ENCODE measurements at regions not wholly inside any gene's neighbourhood (a gene's known extent, or its start where the extent isn't known, plus 50 kb on each side); places are given as distances from the start of the nearest gene placed in this dataset.

- TF ChIP-seq MLXIP (CRISPR knock-in tag; IDR thresholded peaks at IDR 0.05; ENCODE audit: borderline replicate concordance) (no peak), ZNF543 (CRISPR knock-in tag; IDR thresholded peaks at IDR 0.05) (no peak), TARDBP (CRISPR knock-in tag; IDR thresholded peaks at IDR 0.05) (peak; percentile 53; the same call in 1 of the 2 replicates), FOXO1 (CRISPR knock-in tag; IDR thresholded peaks at IDR 0.05) (peak; percentile 67; the same call in 1 of the 2 replicates), MIER3 (CRISPR knock-in tag; IDR thresholded peaks at IDR 0.05; ENCODE audit: borderline replicate concordance) (no peak), ZNF768 (CRISPR knock-in tag; IDR thresholded peaks at IDR 0.05) (peak; percentile 19; the same call in 1 of the 2 replicates), MED8 (CRISPR knock-in tag; IDR thresholded peaks at IDR 0.05; ENCODE audit: insufficient replicate concordance) (no peak), ZNF354B (CRISPR knock-in tag; IDR thresholded peaks at IDR 0.05) (no peak), ZNF350 (CRISPR knock-in tag; IDR thresholded peaks at IDR 0.05; ENCODE audit: borderline replicate concordance, low read depth) (no peak), ZNF724P (CRISPR knock-in tag; IDR thresholded peaks at IDR 0.05; ENCODE audit: borderline replicate concordance) (no peak), SP5 (CRISPR knock-in tag; IDR thresholded peaks at IDR 0.05; ENCODE audit: borderline replicate concordance, low read depth) (peak; percentile 64; the same call in 1 of the 2 replicates), RARA (CRISPR knock-in tag; IDR thresholded peaks at IDR 0.05) (no peak), SUZ12 (IDR thresholded peaks at IDR 0.05; ENCODE audit: low read depth, low read length) (no peak), ZNF562 (CRISPR knock-in tag; IDR thresholded peaks at IDR 0.05; ENCODE audit: borderline replicate concordance) (no peak), AKNA (CRISPR knock-in tag; IDR thresholded peaks at IDR 0.05; ENCODE audit: borderline replicate concordance) (no peak), ZNF598 (CRISPR knock-in tag; IDR thresholded peaks at IDR 0.05; ENCODE audit: borderline replicate concordance) (no peak), YEATS4 (CRISPR knock-in tag; IDR thresholded peaks at IDR 0.05; ENCODE audit: borderline replicate concordance) (peak; percentile 40; the same call in 1 of the 2 replicates), IRX3 (CRISPR knock-in tag; IDR thresholded peaks at IDR 0.05; ENCODE audit: borderline replicate concordance, low read depth) (no peak), KLF6 (CRISPR knock-in tag; IDR thresholded peaks at IDR 0.05) (no peak), BATF2 (CRISPR knock-in tag; IDR thresholded peaks at IDR 0.05) (no peak), ATF7 (IDR thresholded peaks at IDR 0.05) (no peak), ATF7 (CRISPR knock-in tag; IDR thresholded peaks at IDR 0.05) (no peak)
Measured at GRCh38 chrX:40169193-40170101, 71.7 kb upstream of the BCOR start (continued).

All from HepG2 (cell line).